ENCODE measurements at regions not wholly inside any gene's neighbourhood (a gene's known extent, or its start where the extent isn't known, plus 50 kb on each side); places are given as distances from the start of the nearest gene placed in this dataset.

- TF ChIP-seq, protein P1, sequence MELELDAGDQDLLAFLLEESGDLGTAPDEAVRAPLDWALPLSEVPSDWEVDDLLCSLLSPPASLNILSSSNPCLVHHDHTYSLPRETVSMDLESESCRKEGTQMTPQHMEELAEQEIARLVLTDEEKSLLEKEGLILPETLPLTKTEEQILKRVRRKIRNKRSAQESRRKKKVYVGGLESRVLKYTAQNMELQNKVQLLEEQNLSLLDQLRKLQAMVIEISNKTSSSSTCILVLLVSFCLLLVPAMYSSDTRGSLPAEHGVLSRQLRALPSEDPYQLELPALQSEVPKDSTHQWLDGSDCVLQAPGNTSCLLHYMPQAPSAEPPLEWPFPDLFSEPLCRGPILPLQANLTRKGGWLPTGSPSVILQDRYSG (tag; conservative IDR thresholded peaks at IDR 0.05; ENCODE audit: low read depth): no peak
- Histone ChIP-seq H2AFZ (ENCODE audit: low read depth, low read length) (no peak overlapping the region), H3K9me1 (ENCODE audit: control insufficient read depth, insufficient read depth, low read length) (no peaks in the 10 kb centered on the region), H3K9me3 (replicated peaks; ENCODE audit: control insufficient read depth, insufficient read depth, low read depth, low read length) (no peaks in the 10 kb centered on the region), H3K4me2 (ENCODE audit: insufficient read depth, low read length) (no peak overlapping the region), H4K20me1 (replicated peaks; ENCODE audit: control insufficient read depth, insufficient read depth, low read length) (no peaks in the 10 kb centered on the region), H3K4me3 (no peak overlapping the region), H3K27ac (ENCODE audit: extremely low read depth, low read depth, low read length) (no peak overlapping the region), H3K4me1 (replicated peaks in 1 of 2; ENCODE audit: control insufficient read depth in 2 of 2, insufficient read depth in 2 of 2, low read length in 2 of 2) (peaks cover 0 to 9% of the 10 kb centered on the region in 2 experiments; a peak in 2 of 5 replicates), H3K36me3 (ENCODE audit: control insufficient read depth, insufficient read depth, low read length) (no peaks in the 10 kb centered on the region), H3K27me3 (ENCODE audit: control insufficient read depth in 2 of 2, insufficient read depth in 2 of 2, low read length in 2 of 2) (no peaks in the 10 kb centered on the region; a peak in 1 of 5 replicates), H3K9ac (ENCODE audit: insufficient read depth in 1 of 2, low read depth in 2 of 2, low read length in 2 of 2) (no peak overlapping the region), H3K79me2 (ENCODE audit: control insufficient read depth, insufficient read depth, low read length) (no peaks in the 10 kb centered on the region)
- 28% methylated on average over 3 of the region's 3 CpGs for WGBS (ENCODE audit: insufficient coverage, low coverage, missing lambda C conversion rate)
- in situ Hi-C loops (cut with MboI) (no loop called here), intact Hi-C loops (cut with micrococcal nuclease) (no loop called here)
- BruUV-seq (replicated peaks): no TSS peak
- POLR2A ChIA-PET: interaction anchor here (0.9 kb wide), 1 partner anchor 21 kb away, joined by 3 read pairs; no protein-coding TSS in a partner anchor
- FAIRE-seq (no peak), ATAC-seq (no peak), DNase-seq (ENCODE audit: extremely low read depth in 1 of 4, low spot score in 3 of 4) (no peak)
- CTCF ChIA-PET (ENCODE audit: low intra/inter-chr PET ratio): no interaction called here
Observed at GRCh38 chr6:134431421-134431859, 113.5 kb upstream of the SGK1 start.

GRCh38 chr6:134429861-134430380, 112.0 kb upstream of the SGK1 start:
- in situ Hi-C loops (cut with MboI): no loop called here
- no peak for TF ChIP-seq ZNF407 (IDR thresholded peaks at IDR 0.05; ENCODE audit: low read depth)
- TF ChIP-seq TCF3 (CRISPR knock-in tag; IDR thresholded peaks at IDR 0.05): peak; percentile 68

More at GRCh38 chr6:134429861-134430380, 112.0 kb upstream of the SGK1 start:
- no peak overlapping the region for H3K27ac ChIP-seq (ENCODE audit: extremely low read depth, low read depth, low read length)
- no peaks in the 10 kb centered on the region for H3K36me3 ChIP-seq (ENCODE audit: control insufficient read depth, insufficient read depth, low read length)
- intact Hi-C loops (cut with micrococcal nuclease): no loop called here
- no peak overlapping the region; a peak in 1 of 4 replicates for H3K9ac ChIP-seq (ENCODE audit: insufficient read depth in 1 of 2, low read depth in 2 of 2, low read length in 2 of 2)
- H3K9me1 ChIP-seq (ENCODE audit: control insufficient read depth, insufficient read depth, low read length): no peaks in the 10 kb centered on the region
- ChIA-PET CTCF (ENCODE audit: low intra/inter-chr PET ratio) (no interaction called here), POLR2A (interaction anchor here (1.2 kb wide), 1 partner anchor 9 kb away, joined by 3 read pairs; no protein-coding TSS in a partner anchor)
- peaks cover 0 to 4% of the 10 kb centered on the region in 2 experiments; a peak in 1 of 5 replicates for H3K4me1 ChIP-seq (replicated peaks in 1 of 2; ENCODE audit: control insufficient read depth in 2 of 2, insufficient read depth in 2 of 2, low read length in 2 of 2)
- no peaks in the 10 kb centered on the region; a peak in 1 of 5 replicates for H3K27me3 ChIP-seq (ENCODE audit: control insufficient read depth in 2 of 2, insufficient read depth in 2 of 2, low read length in 2 of 2)
- H2AFZ ChIP-seq (ENCODE audit: low read depth, low read length): no peak overlapping the region; the same call in 1 of the 2 replicates
- no peaks in the 10 kb centered on the region for H3K9me3 ChIP-seq (replicated peaks; ENCODE audit: control insufficient read depth, insufficient read depth, low read depth, low read length)
- H4K20me1 ChIP-seq (replicated peaks; ENCODE audit: control insufficient read depth, insufficient read depth, low read length): no peaks in the 10 kb centered on the region
- ATAC-seq (peak; percentile 51), FAIRE-seq (peak; percentile 77), DNase-seq (ENCODE audit: extremely low read depth in 1 of 4, low spot score in 3 of 4) (peak in 3 of 4 experiments; percentile 12 to 54 (median 14))
- H3K4me3 ChIP-seq: no peak overlapping the region
- H3K79me2 ChIP-seq (ENCODE audit: control insufficient read depth, insufficient read depth, low read length): no peaks in the 10 kb centered on the region
- no TSS peak for BruUV-seq (replicated peaks)
- no peak overlapping the region for H3K4me2 ChIP-seq (ENCODE audit: insufficient read depth, low read length)
- 7% methylated on average over 4 of the region's 4 CpGs for WGBS (ENCODE audit: insufficient coverage, low coverage, missing lambda C conversion rate)
